NAMALWA (cell line): ENCODE measurements at regions not wholly inside any gene's neighbourhood (a gene's known extent, or its start where the extent isn't known, plus 50 kb on each side); places are given as distances from the start of the nearest gene placed in this dataset.
"Not testable (repeated sequence)": the region's sequence is repeated elsewhere in the genome, so short reads cannot be mapped to it uniquely, and the experiment has no call there.

Source experiments
- DNase-seq: peaks from one replicate; pipeline ENCODE4 v3.0.0-alpha.2; 2015; ENCODE audit warnings: low spot score

DNA sequence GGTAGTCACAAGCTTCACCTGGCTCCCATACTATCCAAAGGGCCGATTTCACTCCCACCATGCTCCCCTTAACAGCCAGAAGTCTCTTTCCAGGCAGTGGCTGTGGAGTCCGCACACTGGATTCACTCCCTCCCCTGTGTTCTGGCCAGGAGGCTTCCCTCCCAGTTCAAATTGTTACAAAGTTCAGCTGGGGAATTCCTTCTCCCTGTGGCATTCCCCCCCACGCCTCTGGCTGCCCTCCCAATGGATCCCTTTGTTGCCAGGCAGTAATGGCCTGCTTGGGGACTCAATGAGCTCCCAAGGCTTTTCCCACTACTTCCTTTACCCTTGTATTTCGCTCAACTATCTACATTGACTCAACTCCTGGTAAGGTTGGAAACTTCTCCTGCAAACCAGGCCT, 1921.4 kb upstream of the PCDH20 start:
- no peak for DNase-seq

DNA sequence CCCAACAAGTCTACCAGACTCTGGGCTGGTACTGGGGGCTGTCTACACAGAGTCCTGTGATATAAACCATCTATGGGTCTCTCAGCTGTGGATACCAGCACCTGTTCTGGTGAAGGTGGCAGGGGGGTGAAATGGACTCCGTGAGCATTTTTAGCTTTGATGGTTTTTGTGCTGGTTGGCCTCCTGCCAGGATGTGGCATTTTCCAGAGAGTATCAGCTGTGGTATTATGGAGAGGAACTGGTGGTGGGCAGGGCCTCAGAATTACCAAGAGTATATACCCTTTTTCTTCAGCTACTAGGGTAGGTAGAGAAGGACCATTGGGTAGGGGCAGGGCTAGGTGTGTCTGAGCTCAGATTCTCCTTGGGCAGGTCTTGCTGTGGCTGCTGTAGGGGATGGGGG, 1920.9 kb upstream of the PCDH20 start:
- no peak for DNase-seq

DNA sequence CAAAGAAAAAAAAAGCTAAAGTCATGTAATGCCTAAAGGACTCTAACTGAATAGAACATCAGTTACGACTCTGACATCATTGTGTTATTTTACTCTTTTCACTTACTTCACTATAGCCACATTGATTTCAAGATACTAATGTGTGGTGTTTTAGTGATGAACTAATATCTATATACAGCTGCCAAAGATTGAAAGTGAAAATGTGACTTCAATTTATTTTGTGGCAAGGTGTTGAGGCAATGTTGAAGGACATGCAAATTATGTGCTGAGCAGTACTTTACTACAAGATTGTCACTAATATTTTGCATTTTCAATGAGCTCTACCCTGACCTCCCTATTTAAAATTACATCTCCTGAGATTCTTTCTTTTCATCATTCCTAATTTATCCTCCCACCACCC, 1911.9 kb upstream of the PCDH20 start:
- DNase-seq: no peak

DNA sequence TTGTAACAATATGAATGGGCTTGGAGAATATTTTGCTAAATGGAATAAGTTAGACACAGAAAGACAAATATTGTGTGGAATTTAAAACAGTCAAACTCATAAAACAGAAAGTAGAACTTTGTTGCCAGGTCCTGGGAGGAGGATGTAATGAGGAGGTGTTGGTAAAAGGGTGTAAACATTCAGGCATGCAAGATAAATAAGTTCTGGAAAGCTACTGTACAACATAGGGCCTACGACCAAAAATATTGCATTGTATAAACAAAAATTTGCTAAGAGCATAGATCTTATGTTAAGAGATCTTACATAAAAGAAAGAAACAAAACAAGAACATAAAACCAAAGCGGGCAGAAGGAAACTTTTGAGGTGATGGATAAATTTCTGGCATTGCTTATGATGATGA, 1907.8 kb upstream of the PCDH20 start:
- DNase-seq: no peak

DNA sequence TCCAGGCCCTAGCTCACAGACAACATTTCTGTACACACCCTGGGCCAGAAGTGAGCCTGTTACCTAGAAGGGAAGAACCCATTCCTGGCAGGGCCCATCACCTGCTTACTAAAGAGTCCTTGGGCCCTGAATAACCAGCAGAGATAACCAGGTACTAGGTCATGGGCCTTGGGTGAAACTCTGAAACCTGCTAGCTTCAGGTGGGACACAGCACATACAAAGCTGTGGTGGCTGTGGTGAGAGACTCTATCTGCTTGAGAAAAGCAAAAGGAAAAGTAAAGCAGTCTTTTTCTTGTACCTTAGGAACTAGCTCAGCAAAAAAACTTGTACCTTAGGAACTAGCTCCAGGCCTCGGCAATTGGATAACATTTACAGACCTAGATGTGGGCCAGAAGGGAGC, 1895.9 kb upstream of the PCDH20 start:
- no peak for DNase-seq

DNA sequence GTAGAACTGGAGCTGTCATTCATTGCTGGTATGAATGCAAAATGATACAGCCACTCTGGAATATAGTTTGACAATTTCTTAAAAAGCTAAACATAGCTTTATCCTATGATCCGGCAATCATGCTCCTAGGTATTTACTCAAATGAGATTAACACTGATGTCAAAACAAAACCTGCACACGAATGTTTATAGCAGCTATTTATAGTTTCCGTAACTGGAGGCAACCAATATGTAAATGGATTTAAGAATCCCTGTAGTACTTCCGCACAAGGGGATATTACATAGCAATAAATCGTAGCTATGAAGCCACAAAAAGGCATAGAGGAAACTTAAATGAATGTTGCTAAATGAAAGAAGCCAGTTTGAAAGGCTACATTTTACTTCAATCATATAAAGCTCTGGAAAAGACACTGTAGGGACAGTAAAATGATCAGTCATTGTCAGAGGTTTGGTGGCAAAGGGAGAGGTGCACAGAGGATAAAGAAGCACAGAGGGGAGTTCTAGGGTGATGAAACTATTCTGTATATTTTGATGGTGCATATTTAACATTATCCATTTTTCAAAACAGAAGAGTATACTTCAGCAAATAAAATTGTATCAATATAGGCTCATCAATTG, 1893.0 kb upstream of the PCDH20 start:
- no peak for DNase-seq

DNA sequence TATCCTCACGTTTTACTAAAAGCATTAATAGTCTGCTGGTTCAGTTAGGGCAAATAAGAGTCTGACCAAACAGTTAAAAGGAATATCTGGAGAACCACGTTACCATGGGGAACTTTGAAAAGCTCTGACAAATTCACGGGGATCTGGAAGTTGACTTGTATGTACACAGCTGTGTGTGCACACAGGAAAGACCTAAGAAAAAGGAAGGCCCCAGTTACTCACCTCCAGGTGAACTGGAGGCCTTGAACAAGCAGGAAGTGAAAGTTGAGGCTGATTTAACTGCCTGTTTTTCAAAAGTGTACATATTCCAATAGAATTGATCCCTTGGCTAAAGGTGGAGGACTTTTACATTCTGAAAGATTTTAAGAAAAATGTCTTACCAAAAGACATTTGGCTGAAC, 1891.6 kb upstream of the PCDH20 start:
- peak; percentile 48 for DNase-seq

DNA sequence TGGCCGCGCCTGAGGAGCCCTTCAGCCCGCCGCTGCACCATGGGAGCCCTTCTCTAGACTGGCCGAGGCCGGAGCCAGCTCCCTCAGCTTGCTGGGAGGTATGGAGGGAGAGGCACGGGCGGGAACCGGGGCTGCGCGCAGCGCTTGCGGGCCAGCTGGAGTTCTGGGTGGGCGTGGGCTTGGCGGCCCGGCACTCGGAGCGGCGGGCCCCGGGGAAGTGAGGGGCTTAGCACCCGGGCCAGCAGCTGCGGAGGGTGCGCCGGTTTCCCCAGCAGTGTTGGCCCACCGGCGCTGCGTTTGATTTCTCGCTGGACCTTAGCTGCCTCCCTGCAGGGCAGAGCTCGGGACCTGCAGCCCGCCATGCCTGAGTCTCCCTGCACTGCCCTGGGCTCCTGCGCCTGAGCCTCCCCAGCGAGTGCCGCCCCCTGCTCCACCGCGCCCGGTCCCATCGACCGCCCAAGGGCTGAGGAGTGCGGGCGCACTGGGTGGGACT, 1890.0 kb upstream of the PCDH20 start:
- no peak for DNase-seq

DNA sequence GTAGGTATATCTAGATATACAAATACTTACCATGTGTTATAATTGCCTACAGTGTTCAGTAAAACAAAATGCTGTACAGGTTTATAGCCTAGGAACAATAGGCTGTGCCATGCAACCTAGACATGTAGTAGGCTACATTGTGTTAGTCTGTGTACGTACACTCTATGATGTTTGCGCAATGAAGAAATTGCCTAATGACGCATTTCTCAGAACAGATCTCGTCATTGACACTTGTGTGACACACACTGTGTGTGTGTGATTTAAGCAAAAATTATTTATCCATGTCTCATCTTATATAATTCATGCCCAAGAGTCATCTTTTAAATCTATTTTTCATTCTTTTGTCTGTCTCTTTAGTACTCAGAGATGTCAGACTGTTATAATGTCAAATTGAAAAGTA, 1888.8 kb upstream of the PCDH20 start:
- no peak for DNase-seq

DNA sequence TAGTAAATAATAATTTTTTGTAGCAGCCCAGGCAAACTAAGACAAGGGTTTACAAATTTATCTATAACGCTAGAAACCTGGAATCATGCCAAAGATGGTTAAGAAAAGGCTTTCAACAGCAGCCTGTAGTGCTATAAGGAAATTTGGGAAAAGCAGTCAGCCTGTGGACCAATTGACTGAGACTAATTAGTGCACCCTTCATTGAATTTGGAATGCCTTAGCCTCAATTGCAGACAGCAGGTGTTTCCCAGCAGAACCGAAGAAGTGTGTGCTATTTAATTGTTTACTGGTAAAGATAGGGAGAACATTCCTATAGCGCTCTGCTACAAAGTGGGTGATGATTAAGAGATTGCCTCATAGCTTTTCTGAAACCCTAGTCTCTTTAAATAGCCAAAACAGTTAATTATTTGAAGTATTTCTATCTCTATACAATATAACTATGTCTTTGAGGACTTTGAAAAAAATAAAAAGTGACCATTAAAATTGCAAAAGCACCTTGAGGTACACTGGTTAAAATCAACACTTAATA, 1884.3 kb upstream of the PCDH20 start:
- DNase-seq: no peak

DNA sequence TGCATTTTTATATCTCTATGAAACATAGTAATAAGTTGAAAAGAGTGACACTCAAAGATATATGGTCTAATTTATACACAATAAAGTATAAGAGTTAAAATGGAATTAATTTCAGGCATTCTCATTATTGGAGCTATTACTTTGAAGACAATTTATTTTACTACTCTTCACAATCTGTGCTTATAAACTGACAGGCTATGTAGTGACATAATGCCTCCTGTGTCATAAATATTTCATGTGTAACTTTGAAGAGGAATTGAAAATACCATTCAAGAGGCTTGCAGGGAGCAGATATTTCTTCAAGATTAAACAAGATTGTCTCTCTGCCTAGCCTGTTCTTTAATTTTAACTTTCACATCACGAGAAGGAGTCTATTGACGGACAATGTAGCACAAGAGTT, 1881.5 kb upstream of the PCDH20 start:
- DNase-seq: no peak

DNA sequence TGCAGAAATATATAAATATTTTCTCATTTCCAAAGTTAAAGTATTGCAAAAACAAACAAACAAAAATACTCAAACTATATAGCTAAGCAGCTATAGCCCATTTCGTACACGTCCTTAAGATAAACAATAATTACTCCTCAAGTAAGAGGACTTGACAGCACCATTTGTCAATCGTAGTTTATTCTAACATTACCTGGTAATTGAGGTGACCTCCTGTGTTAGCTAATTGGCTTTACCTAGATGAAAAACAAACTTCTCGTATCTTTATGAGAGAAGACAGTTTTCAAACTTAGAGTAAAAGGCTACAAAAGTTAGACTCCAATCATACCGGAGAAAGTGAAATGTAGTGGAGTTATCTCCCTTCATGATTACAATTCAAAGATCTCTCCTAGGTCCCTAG, 1876.1 kb upstream of the PCDH20 start:
- no peak for DNase-seq

DNA sequence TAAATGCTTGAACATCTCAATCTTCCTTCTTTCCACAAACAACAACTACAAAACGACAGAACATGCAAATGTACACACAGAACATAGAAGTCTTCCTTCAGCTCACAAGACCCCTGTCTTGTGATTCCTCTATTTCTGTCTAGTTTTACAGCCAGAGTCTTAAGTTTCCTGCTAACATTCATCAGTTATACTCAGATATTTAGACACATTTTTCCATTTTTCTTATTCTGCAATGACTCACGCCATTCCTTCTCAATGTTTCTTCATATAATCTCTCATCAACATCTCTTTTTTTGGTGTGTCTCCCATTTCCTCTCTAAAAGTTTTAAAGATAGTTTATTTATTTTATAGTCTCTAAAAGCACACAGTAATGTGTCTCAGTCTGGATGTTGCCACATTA, 1872.9 kb upstream of the PCDH20 start:
- no peak for DNase-seq

DNA sequence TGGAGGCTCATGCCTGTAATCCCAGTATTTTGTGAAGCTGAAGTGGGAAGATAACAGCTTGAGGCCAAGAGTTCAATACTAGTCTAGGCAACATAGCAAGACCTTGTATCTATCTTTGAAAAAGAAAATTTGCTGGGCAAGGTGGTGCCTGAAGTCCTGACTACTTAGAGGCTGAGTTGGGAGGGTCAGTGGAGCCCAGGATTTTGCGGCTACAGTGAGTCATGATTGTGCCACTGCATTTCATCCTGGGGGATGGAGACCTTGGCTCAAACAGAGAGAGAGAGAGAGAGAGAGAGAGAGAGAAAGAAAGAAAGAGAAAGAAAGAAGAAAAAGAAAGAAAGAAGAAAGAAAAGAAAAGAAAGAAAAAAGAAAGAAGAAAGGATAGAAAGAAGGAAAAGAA, 1872.3 kb upstream of the PCDH20 start:
- no peak for DNase-seq

DNA sequence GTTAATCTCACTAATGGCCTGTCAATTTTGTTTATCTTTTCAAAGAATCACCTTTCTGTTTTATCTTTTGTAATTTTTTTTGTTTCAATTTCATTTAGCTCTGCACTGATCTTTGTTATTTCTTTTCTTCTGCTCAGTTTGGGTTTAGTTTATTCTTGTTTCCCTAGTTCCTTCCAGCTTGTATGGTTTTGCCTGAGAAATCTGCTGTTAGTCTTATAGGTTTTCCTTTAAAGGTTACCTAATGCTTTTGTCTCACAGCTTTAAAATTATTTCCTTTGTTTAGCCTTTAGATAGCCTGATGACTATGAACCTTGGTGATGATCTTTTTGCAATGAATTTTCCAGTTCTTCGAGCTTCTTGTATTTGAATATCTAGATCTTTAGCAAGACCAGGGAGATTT, 1869.8 kb upstream of the PCDH20 start:
- no peak for DNase-seq

DNA sequence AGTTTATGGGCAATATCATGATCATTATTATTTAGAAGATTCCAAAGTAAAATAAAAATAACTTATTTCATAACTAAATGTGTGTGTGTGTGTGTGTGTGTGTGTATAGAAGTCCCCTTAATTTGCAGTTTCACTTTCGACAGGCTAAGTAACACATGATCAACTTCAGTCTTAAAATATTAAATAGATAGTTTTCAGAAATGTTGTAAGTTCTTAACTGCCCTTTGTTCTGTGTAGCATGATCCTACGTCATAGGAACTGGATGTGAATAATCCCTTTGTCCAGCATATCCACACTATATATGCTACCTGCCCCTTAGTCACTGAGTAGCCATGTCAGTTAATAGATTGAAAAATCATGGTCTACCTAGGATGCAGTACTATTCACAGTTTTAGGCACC, 1863.5 kb upstream of the PCDH20 start:
- DNase-seq: no peak

DNA sequence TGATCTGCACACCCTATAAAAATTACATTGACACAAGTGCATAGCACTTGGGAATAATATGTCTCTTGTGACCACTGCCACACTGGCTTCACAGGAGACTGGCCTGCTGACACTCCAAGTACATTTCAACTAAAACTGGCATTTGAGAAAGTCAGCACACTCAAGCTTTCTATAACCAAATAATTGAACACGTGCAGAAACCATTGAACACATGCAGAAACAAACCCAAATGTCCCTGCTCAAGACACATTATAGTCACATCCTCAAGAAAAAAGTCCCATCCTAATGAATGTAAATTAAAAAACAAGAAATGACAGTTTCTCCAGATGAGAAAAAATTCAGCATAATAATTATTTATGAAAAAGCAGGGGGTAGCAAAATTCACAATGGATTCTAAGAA, 1859.1 kb upstream of the PCDH20 start:
- DNase-seq: no peak

DNA sequence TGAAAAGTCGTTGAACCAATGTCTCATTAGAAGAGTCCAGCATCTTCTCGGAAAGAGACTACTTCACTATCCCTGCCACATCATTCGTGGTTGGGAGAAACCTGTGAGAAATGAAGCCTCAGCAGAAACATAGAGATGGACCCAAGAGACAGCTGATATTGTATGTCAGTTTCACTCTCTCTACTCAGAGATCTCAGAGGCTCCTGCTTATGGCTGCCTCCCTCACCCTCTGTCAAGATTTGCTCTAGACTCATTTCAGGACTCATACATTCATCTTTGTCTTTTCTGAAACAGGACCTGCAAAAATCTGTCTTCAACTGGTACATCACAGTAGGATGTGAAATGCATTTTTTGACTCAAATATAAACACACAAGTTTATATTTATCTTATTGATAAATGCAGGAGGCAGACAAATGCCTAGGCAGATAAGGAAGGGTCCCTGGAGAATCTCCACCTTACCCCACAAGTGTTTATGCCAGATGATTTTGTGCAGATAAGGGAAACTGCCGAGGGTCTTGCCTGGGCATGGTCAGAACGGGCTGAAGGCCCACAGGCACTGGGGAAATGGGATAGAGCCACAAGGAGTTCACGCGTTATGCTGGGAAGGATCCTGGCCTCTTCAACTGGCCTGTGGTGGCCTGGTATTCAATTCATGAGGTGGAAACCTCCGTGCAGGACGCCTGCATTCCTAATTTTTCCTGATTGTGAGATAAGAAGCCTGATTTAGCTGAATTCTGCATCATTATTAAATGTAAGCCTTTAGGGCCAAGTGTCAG, 1834.0 kb upstream of the PCDH20 start:
- no peak for DNase-seq

DNA sequence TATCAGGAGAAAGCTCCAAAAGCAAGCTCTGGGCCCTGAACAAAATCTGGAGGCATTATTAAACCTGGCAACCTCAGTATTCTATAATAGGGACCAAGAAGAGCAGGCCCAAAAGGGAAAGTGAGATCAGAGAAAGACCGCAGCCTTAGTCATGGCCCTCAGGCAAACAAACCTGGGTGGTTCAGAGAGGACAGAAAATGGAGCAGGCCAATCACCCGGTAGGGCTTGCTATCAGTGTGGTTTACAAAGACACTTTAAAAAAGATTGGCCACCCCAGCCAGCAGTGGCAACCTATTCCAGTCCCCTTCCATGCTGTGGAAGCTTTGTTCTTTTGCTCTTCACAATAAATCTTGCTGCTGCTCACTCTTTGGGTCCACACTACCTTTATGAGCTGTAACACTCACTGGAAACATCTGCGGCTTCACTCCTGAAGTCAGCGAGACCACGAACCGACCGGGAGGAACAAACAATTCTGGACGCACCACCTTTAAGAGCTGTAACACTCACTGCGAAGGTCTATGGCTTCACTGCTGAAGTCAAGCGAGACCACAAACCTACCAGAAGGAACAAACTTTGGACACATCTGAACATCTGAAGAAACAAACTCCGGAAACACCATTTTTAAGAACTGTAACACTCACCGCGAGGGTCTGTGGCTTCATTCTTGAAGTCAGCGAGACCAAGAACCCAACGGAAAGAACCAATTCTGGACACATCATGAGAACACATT, 1821.2 kb upstream of the PCDH20 start:
- DNase-seq: not testable (repeated sequence)

DNA sequence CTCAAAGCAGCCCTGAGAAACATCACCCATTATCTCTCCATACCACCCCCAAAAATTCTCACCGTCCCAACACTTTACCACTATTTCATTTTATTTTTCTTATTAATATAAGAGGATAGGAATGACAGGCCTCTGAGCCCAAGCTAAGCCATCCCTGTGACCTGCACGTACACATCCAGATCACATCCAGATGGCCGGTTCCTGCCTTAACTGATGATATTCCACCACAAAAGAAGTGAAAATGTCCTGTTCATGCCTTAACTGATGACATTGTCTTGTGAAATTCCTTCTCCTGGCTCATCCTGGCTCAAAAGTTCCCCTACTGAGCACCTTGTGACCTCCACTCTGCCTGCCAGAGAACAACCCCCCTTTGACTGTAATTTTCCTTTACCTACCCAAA, 1802.9 kb upstream of the PCDH20 start:
- DNase-seq: not testable (repeated sequence)

DNA sequence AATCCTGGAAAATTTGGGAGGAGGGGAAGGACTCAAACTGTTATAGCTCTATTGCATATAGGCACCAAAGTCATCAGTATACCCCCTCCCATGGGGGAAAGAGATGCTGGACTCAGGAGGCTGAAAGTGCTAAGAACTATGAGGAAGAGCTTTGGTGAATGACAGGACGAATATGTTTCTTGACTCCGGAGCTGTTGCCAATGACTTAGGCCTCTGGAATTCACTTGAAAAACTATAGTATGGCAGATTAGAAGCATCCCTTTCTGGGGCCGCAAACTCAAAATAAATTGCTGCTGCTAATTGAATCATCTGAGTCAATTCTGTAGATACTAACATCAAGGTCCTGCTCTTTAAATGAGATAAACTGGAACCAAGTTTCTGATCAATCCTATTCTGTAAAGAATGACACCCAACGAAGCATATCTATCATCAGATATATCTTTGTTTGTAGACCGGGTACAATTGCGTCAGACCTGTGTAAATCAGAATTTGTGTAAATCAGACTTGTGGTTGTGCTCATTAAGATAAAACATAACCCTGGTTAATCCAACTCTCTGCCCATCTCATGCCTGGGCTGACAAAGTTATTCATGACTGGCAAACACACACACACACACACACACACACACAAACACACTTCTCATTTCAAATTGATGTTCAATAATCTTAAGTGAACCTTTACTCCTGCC, 1793.8 kb upstream of the PCDH20 start:
- DNase-seq: no peak

DNA sequence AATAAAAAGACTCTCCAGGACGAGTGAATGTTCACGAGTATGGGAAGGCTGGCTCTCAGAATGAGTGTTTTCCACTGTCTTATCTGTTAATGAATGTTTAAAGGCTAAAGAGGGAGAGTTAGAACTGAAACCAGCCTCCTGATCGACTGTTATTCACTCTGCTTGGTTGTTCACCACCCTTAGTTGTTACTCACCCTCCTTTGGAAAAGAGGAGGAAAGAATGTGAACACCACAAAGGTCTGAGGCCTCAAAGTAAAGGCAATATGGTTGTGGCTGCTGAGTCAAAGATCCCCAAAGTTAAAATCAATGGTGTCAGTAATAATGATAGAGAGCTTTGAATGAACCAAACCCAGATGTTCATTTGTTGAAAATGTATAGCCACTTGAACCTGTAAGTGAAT, 1793.2 kb upstream of the PCDH20 start:
- DNase-seq: no peak
